GM21737 (cell line): ENCODE measurements at regions not wholly inside any gene's neighbourhood (a gene's known extent, or its start where the extent isn't known, plus 50 kb on each side); places are given as distances from the start of the nearest gene placed in this dataset.
"Not testable (repeated sequence)": the region's sequence is repeated elsewhere in the genome, so short reads cannot be mapped to it uniquely, and the experiment has no call there.

Source experiments
- ATAC-seq: cut with Tn5 transposase; IDR thresholded peaks from one replicate; pipeline ENCODE4 v1.9.1; 2021; ENCODE audit warnings: mild to moderate bottlenecking, moderate library complexity; ENCODE audit not compliant: unreplicated experiment

DNA sequence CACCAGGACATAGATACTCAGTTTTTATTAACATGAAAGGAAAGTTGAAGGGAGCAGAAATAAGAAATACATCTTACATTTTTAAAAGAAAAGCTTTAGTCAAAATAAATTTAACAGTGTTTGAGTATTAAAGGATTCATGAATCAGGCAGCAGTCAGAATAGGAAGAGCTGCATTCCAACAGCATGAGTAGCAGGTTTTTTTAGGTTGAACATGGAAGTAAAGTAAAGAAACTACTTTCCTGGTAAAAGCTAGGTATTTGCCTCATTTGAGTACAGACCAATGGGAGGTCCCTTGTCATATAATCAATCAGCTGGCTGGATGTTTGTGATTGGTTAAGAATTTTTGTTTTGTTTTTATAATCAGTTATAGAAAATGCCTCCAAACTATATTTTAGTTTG is 645.9 kb upstream of the INTU start:
- ATAC-seq: no peak

DNA sequence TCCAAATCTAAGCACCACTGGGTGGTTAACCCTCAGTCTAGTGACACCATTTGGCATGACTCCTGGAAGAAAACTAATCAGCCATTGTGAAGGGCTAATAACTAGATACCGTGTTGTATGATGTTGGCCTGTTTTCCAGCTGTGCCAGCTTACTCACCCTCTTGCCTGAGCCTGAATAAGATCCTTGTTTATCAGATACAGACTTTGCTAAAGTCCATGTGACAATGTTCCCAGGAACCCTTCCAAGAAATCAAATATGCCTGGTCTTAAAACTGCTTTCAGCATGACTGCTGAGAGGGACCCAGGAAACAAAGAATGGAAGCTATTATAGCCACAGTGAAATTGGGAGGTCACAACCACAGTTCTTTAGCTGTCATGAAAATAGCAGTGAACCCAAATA is 640.8 kb upstream of the INTU start:
- no peak for ATAC-seq

DNA sequence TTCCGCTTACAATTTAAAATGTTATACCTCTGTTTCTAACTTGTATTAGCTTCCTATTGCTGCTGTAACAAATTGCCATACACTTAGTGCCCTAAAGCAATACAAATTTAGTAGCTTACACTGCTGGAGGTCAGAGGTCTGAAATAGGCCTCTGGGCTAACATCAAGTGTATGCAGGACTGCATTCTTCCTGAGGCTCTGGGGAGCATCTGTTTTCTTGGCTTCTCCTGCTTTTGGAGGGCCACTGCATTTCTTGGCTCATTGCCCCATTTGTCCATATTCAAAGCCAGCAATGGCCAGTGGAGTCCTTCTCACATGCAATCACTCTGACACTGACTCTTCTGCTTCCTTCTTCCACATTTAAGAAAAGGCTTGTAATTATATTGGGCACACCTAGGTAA is 639.8 kb upstream of the INTU start:
- no peak for ATAC-seq

DNA sequence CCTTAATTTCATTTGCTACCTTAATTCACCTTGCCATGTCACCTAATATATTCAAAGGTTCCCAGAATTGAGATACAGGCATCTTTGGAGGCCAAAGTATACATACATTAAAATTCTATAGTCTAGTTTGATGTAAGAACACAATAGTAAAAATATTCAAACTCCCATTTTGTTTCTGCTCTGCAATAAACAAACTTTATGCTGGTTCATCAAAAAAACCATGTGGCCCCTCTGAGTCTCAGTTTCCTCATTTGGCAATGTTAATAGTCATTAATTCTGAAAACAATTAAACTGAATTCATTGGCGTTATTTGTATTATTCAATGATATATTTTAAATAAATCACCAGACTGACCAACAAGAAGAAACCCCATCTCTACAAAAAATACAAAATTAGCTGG is 639.4 kb upstream of the INTU start:
- no peak for ATAC-seq

DNA sequence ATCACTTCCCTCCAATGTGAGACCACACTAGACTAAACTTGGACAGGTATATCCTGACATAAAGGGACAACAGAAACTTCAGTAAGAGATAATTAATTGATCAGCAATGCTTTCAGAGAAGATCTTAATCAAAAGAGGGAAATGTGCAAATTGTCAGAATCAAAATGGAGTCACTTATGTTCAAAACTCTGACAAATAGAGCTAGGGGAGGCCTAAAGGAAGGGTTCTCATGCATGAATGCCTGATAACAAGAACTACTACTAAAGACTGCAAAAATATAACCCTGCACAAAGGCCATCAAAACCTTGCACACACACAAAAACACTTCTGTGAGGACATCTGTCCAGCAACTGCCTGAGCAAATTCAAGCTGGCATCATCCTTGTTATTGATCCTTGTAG is 637.5 kb upstream of the INTU start:
- ATAC-seq: no peak

DNA sequence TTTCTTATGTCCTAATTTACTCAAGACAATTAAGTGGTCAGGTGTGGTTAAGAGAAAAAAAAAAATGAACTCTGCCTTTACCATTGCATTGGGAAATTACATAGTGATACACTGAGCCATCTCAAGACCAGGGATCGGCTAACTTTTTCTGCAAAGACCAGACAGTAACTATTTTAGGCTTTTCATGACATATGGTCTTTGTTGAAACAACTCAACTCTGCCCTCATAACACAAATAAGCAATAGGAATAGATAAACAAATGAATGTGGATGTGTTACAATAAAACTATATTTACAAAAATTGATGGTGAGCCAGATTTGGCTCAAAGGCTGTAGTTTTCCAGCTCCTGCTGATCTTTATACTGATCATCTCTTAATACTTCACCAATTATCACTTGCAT is 632.6 kb upstream of the INTU start:
- ATAC-seq: no peak

DNA sequence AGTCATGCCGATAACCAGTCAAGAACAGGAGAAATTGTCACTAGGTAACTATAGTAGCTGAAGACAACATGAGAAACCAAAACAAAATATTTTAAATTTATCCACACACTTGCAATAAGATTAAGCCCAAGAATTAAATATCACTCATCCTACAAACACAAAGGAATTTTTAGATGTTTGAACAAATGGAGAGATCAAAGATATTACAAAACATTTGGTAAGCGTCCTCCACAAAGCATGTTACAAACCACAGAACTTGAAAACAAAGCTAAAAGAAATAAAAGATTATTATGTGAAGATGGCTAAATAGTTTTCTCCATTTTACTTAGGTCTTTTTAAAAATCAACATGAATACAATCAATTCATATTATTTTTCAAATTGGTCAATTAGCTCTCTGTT is 631.9 kb upstream of the INTU start:
- no peak for ATAC-seq

DNA sequence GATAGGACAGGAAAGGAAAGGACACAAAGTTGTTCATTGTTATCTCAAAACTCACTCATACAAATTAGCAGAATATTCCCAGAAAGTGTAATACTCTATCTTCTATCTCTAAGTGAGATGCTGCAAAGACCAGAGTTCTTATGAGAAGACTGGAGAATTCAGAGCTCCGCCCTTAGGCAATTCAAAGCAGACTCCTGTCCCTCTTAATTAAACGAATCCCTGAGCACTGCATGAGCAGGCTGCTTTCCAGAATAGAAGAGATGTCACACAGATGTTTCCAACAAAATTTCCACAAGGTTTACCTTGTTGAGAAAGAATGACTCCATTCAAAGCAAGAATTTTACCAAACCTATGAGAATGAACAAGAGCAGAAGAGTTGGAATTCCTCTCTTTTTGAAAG is 630.8 kb upstream of the INTU start:
- ATAC-seq: no peak

DNA sequence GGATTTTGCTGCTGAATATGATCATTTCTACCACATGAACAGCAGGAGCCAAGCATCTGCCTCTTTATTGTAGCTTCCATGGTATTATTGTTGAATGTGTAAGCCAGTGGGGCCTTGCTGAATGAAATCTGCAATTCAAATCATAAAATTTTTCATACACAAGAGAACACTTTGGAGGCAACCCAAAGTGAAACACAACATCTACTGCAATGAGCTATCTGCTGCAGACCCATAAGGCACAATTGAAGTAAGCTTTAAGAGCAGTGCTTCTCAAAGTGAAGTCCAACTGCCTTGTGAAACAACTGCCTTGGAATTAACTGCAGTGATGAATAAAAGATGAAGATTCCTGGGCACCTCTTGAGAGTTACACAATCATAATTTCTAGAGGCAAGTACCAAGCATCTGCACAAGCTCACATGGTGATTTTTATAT is 626.3 kb upstream of the INTU start:
- ATAC-seq: no peak

DNA sequence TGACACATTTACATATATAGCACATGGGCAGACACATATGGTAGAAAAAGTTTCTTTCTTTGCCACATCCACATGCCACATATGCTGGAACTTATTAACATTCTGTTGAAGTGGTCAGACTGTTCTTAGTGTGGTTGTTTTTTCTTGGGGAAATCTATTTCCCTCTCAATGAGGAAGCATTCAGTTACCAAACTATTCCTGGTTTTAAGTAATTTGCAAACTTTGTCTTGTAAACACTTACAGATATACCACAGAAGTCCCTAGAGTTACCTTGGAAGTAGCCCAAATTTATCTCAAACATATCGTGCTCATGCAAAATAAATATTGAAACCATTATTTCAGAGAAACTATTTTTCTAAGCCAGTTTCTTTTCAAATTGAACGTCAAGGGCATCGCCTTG is 625.5 kb upstream of the INTU start:
- ATAC-seq: no peak

DNA sequence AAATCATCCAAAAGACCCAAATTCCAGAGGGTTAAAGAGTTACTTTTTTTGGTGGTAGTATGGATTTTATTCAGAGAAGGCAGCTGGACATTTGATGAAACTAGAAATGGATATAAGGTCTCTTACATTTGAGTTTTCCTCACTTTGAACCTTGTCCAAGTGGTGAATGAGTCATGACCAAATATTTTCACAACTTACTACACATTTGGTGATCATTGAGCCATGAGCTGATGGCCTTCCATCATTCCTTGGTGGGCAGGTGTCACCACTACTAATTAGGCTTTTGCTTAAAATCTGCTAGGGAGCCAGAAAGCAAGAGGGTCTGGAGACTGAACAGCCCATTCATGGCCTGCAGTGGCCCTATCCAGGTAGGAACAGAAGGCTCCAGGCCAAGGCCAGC is 620.2 kb upstream of the INTU start:
- no peak for ATAC-seq

DNA sequence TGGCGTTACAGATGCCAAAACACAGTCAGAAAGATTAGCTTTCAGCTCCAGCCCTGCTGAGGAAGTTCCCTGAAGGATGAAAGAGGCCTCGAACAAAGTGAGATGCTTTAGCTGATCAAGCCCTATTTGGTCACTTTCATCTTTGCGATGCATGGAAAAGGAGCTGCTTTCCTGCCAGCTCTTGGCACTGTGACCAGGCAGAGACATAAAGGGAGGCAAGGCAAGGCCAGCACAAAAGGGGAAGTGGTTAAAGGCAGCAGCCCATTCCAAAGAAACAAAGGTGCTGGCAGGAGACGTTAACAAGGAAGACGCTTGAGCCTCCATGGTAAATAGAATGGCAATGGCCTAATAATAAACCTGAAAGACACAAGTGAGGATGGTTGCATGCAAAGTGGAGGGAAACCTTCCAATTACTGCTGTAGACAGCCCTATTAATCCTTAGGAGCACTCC is 617.1 kb upstream of the INTU start:
- no peak for ATAC-seq

DNA sequence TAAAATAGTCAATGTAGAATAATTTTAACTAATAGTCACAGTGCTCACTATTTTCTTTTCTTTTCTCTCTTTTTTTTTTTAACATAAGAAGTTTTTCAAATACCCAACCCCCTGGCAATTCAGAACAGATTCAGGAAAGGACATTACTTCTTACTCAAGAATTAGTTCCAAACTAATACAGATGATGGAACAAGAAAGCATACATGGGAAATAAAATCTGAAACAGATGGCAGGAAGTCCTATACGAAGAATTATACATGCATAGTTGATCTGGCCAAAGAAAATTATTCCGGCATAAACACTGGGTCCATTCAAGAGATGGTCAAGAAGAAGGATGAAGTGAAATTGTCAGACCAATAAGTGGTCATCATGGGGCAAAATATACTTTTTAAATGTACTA is 614.4 kb upstream of the INTU start:
- no peak for ATAC-seq

DNA sequence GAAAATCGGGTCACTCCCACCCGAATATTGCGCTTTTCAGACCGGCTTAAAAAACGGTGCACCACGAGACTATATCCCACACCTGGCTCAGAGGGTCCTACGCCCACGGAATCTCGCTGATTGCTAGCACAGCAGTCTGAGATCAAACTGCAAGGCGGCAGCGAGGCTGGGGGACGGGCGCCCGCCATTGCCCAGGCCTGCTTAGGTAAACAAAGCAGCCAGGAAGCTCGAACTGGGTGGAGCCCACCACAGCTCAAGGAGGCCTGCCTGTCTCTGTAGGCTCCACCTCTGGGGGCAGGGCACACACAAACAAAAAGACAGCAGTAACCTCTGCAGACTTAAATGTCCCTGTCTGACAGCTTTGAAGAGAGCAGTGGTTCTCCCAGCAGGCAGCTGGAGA is 611.9 kb upstream of the INTU start:
- ATAC-seq: not testable (repeated sequence)

DNA sequence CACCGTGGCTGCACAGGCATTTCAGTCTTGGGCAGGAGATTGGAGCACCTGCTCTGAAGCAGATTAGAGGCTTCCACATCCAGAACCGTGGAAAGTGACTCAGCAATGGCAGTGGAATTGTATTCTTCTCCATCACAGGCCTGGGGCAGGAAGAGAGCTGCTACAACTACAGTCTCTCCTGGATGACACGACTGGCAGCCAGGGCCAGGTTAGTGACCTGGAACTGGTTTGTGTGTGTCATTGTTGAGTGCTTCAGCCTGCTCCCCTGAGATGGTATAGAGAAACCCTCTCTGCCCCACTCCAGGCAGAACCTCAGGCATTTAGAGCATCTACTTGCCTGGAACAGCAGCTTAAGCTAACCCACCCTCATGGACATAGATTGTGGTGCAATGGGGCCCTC is 596.5 kb upstream of the INTU start:
- ATAC-seq: no peak

DNA sequence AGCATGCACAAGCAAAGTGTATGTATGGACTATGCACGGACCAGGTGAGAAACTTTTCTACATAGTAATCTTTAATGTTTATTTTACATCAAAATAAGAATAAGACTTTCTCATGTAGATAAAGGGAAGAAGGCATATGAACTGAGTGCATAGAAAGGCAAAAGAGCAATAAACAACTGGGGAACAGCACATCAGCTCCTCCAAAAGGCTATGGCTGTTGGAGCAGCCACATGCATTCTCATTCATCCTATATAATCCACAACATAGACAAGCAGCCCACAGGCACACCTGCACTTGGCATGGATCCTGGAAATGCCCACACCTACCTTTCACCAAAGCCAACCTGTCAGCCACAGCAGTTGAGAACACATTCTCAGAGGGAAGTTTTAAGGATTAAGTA is 586.9 kb upstream of the INTU start:
- ATAC-seq: no peak

DNA sequence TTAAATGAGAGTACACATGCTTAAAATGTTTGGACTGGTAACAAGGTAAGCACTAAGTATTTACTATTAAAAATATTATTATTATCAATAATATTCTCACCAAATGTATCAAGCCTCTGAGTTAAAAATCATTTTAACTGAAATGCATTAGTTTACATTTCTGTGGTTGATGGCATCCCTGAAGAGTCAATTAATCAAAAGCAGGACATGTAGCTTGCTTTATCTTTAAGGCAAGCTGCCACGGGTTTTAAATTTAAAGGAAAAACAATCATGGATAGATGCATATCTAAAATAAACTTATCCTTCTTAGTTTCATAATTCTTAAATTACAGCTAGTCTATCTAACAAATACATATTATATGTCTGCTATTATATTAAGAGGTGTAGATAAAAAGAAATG is 584.8 kb upstream of the INTU start:
- ATAC-seq: no peak

DNA sequence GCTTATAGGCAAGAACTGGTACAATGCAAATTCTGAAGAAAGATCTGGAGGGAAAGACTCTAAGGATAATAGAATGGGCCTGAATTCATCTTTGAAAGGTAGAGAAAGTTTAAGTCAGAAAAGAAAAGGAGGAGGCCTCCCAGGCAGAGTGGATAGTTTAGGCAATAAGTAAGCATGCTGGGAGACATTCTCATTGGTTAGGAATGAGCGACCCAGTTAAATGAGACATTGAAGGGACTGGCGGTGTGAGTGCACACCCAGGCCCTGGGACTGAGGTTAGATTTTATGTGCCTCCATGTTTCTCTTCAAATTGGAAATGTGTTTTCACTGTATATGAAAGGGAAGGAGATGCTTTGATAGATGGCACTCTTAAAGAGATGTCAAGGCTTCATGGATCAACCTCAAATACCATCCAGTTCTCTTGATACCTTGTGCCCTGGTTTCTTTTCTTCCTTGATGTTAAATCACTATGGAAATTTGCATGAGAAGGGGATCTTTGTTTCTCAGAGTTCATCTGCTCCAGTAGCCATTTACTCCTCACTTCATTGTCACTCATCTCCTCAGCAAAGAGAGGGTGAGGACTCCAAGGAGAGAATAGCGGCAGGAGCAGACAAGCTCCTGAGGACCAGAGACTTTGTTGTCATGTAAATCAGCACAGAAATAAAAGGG is 584.2 kb upstream of the INTU start:
- no peak for ATAC-seq

DNA sequence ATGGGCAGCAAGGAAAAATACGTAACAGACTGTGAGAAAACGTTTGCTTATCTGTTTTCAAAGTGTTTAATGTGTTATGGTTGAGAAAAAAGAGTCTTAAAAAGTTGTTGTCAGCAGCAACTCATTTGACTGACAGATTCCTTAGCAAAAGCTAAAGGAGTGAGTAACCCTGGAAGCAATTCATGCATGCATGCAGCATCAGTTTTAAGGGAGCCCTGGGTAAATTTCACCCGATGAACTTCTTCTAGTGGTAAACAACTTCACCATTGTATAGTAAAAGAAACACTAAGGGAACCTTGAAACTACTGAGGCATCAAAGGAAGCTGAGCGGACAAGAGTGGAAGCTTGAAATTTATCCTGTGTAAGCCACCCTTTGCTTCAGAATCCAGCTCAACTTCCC is 583.2 kb upstream of the INTU start:
- ATAC-seq: no peak

DNA sequence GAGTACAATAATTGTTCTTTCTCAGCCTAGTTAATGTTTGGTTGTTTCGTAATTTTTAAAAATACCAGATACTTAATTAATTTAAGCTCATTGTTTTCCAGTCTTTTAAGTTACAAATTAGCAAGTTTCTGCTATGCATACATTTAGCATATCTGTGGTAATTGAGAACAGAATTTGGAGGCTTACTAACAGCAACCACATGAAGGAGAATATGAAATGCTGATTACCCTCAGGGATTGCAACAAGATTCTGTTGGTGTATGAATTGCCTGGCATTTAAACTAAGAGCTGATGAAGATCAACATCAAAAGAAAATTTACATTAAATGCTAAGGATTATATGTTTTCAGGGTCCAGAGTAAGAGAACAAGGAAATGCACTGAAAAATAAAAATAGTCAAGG is 580.0 kb upstream of the INTU start:
- ATAC-seq: no peak

DNA sequence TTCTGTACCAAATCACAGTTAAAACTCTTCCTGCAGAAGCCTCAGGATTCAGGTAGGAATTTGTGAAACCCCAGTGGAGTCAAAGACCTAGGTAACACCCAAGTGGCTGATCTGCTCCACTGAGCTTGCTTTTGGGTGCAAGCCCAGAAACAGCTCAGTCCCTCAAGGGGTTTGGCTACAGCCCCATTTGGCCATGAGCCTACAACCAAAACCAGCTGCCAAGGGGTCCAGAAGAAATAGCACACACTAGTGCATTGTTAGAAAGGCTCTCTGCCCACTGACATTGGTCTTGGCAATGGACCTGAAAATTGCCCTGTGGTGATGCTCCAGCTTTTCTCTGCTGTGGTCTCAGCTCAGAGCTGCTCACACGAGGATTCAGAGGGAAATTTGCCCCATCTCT is 577.4 kb upstream of the INTU start:
- no peak for ATAC-seq

DNA sequence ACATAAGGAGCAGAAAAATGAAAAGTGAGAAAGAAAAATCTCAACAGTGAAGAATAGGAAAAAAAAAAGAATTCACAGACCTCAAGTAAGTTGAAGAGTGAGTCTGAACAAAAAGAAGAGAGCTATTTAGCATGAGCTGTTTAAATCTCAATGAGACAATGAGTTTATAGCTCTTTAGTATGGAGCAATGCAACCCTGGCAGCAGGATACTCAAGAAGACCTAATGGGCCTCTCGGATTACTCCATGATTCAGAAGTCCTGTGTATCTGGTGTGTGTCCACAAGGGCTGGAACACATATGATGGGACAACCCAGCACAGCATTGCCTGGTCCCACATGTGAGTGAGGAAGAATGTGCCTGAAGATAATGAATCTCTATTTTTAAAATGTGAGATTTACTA is 563.1 kb upstream of the INTU start:
- no peak for ATAC-seq

DNA sequence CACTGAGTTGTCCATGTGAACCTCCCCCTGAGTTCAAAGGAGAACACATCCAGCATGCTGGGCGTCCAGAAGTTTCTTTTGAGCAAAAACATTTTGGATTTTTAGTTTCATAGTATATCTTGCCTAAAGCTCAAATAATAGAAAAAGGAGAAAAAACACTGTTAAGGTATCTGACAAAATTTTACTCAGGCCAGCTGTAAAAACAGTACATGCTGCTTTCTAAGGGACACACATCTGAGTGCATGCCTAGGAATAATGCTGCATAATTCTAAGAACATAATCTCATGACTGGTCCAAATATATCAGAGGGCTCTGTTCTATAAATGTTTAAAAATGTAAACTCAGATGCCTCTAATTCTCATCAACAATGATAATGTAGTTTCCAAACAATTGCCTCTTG is 561.3 kb upstream of the INTU start:
- ATAC-seq: no peak

DNA sequence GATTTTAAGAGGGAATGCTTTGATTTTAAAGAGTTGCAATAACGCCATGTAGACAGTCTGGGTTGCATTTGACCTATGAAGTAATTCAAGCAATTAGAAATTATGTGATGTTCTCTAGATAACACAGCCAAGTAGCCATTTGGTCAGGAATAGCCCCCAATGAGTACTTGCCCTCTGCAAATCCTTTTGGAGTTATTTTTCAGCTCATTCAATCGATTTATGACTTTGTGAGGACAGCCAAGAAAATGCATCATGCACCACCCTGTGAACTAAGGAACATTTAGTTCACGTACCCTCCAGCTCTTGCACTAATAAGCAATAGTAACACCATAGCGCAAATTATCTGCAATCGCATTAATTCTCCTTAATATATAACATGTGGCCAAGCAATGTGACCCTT is 552.6 kb upstream of the INTU start:
- ATAC-seq: no peak
